Endothelial cell of umbilical vein (primary cell): ENCODE measurements at regions not wholly inside any gene's neighbourhood (a gene's known extent, or its start where the extent isn't known, plus 50 kb on each side); places are given as distances from the start of the nearest gene placed in this dataset.

ENCODE experiments used
- BruUV-seq: library from RNA; stranded (reverse); fragments of 400-500 nt; replicated peaks from 2 replicates; lab custom pipeline; 2021; lab: Mats Ljungman, UMichigan
- CTCF ChIA-PET: fragments of 300-600, 350-600 bp; sonication (Branson Sonifier 250); formaldehyde crosslinking; loops from one replicate; lab custom pipeline; 2021; ENCODE audit warnings: antibody characterized with exemption, inconsistent platforms; lab: Charles Lee
- POLR2A ChIA-PET: fragments of 300-600, 350-600 bp; sonication (Branson Sonifier 250); formaldehyde crosslinking; loops from one replicate; lab custom pipeline; 2021; ENCODE audit warnings: antibody characterized with exemption, inconsistent platforms; lab: Charles Lee
- DNase-seq: peaks from one replicate; pipeline ENCODE4 v3.0.0-alpha.2; 2011; ENCODE audit warnings: low read depth, low spot score
- FAIRE-seq: peaks from 2 replicates; lab custom pipeline; 2011; peaks lifted over from hg19 to GRCh38; lab: Jason Lieb, UNC
- H2AFZ ChIP-seq: 2 replicates; pipeline ENCODE4 v1.6.0; 2012; ENCODE audit warnings: low read depth, low read length, control low read depth, inconsistent platforms
- H3K27ac ChIP-seq: 2 replicates; pipeline ENCODE4 v1.5.1; 2011; ENCODE audit warnings: low read depth, mild to moderate bottlenecking, control low read depth, low read length, moderate library complexity; ENCODE audit not compliant: insufficient read depth
- H3K27me3 ChIP-seq, 2 experiments: 2 replicates each; pipeline versions ENCODE4 v1.6.0 to v1.6.1; 2011; ENCODE audit warnings: low read length in 2 of 2, mixed read lengths in 1 of 2; ENCODE audit not compliant: control insufficient read depth in 2 of 2, insufficient read depth in 2 of 2
- H3K36me3 ChIP-seq, 2 experiments: 2 replicates in 1 of 2; 3 replicates in 1 of 2; pipeline ENCODE4 v1.5.1; 2011; ENCODE audit warnings: low read length in 2 of 2, mild to moderate bottlenecking in 1 of 2, moderate library complexity in 1 of 2; ENCODE audit not compliant: control insufficient read depth in 2 of 2, insufficient read depth in 2 of 2; ENCODE audit errors: extremely low read depth in 1 of 2
- H3K4me1 ChIP-seq: 3 replicates; pipeline ENCODE4 v1.5.1; 2011; ENCODE audit warnings: mild to moderate bottlenecking, low read length; ENCODE audit not compliant: control insufficient read depth, insufficient read depth; ENCODE audit errors: extremely low read depth
- H3K4me2 ChIP-seq: 2 replicates; pipeline ENCODE4 v1.6.1; 2011; ENCODE audit warnings: low read length, control low read depth, mixed read lengths; ENCODE audit not compliant: insufficient read depth
- H3K4me3 ChIP-seq, 3 experiments: fragments of 200-600 bp in 1 of 3; sonication (generic), shearing (Covaris generic) in 1 of 3; replicated peaks in 1 of 3; 2 replicates each; pipeline ENCODE4 v1.5.1; 2011 to 2016; ENCODE audit warnings: control low read depth in 3 of 3, low read length in 3 of 3, mild to moderate bottlenecking in 2 of 3, inconsistent platforms in 1 of 3, low read depth in 1 of 3, moderate library complexity in 1 of 3; ENCODE audit not compliant: insufficient read depth in 1 of 3
- H3K79me2 ChIP-seq: 2 replicates; pipeline ENCODE4 v1.6.0; 2012; ENCODE audit warnings: low read length, inconsistent platforms; ENCODE audit not compliant: control insufficient read depth, insufficient read depth
- H3K9ac ChIP-seq: replicated peaks from 2 replicates; pipeline ENCODE3; 2011; ENCODE audit warnings: low read length, control low read depth; ENCODE audit not compliant: insufficient read depth; ENCODE audit errors: extremely low read depth
- H3K9me1 ChIP-seq: replicated peaks from 3 replicates; pipeline ENCODE4 v1.6.0; 2011; ENCODE audit warnings: mild to moderate bottlenecking, low read length; ENCODE audit not compliant: control insufficient read depth, insufficient read depth; ENCODE audit errors: extremely low read depth
- H3K9me3 ChIP-seq: replicated peaks from 2 replicates; pipeline ENCODE4 v1.5.1; 2012; ENCODE audit warnings: low read length, inconsistent platforms; ENCODE audit not compliant: control insufficient read depth, insufficient read depth
- H4K20me1 ChIP-seq: replicated peaks from 2 replicates; pipeline ENCODE3; 2011; ENCODE audit warnings: mild to moderate bottlenecking, low read length; ENCODE audit not compliant: control insufficient read depth, insufficient read depth; ENCODE audit errors: extremely low read depth
- EZH2 ChIP-seq: IDR thresholded peaks from 2 replicates; pipeline ENCODE4 v1.6.1; 2012; ENCODE audit warnings: borderline replicate concordance, low read depth, mild to moderate bottlenecking, moderate library complexity, low read length, inconsistent platforms; ENCODE audit not compliant: severe bottlenecking
- FOS ChIP-seq: IDR thresholded peaks from 2 replicates; pipeline ENCODE4 v1.6.1; 2011; ENCODE audit warnings: mild to moderate bottlenecking, low read length, moderate library complexity, borderline replicate concordance; ENCODE audit not compliant: insufficient read depth
- GATA2 ChIP-seq: IDR thresholded peaks from 2 replicates; pipeline ENCODE4 v1.7.0; 2011; ENCODE audit warnings: low read depth, mild to moderate bottlenecking, moderate library complexity, mixed read lengths, low read length; ENCODE audit not compliant: insufficient read length, insufficient read depth
- JUN ChIP-seq: IDR thresholded peaks from 2 replicates; pipeline ENCODE4 v1.6.1; 2011; ENCODE audit warnings: borderline replicate concordance, low read depth; ENCODE audit not compliant: insufficient read length, insufficient read depth
- MYC ChIP-seq: IDR thresholded peaks from one replicate; pipeline ENCODE4 v1.6.1; 2011; ENCODE audit warnings: mild to moderate bottlenecking, low read depth, low read length
- POLR2A ChIP-seq: IDR thresholded peaks from 2 replicates; pipeline ENCODE4 v1.6.1; 2012; ENCODE audit warnings: low read depth, mild to moderate bottlenecking, control low read depth, low read length
- POLR2AphosphoS5 ChIP-seq: IDR thresholded peaks from 2 replicates; pipeline ENCODE4 v1.6.1; 2012; ENCODE audit warnings: low read depth, mild to moderate bottlenecking, control low read depth, low read length, moderate library complexity; ENCODE audit not compliant: insufficient read depth
- dilution Hi-C: fragments of 300-500 bp; cut with MboI; formaldehyde crosslinking; loops from one replicate; pipeline ENCODE4 v1.15.0; 2019; ENCODE audit warnings: low sequenced_read_pairs; ENCODE audit not compliant: extremely low pct_ligation_motif_present
- intact Hi-C: fragments of 100-400 bp; cut with micrococcal nuclease; formaldehyde crosslinking; loops from one replicate; pipeline ENCODE4 v1.10.0; 2022
- TF ChIP-seq, protein P1 (sequence below): IDR thresholded peaks from 2 replicates; pipeline ENCODE4 v1.6.1; 2011; ENCODE audit not compliant: insufficient read depth, insufficient read length
- TF ChIP-seq, protein P2 (sequence below), 2 donors: IDR thresholded peaks; 1 replicate in 1 of 2; 2 replicates in 1 of 2; pipeline ENCODE4 v1.5.1; 2011; ENCODE audit warnings: low read length in 2 of 2, mild to moderate bottlenecking in 2 of 2, moderate library complexity in 2 of 2, control low read depth in 1 of 2, inconsistent platforms in 1 of 2, low read depth in 1 of 2; ENCODE audit not compliant: insufficient read depth in 1 of 2; ENCODE audit errors: extremely low read depth in 1 of 2

DNA sequence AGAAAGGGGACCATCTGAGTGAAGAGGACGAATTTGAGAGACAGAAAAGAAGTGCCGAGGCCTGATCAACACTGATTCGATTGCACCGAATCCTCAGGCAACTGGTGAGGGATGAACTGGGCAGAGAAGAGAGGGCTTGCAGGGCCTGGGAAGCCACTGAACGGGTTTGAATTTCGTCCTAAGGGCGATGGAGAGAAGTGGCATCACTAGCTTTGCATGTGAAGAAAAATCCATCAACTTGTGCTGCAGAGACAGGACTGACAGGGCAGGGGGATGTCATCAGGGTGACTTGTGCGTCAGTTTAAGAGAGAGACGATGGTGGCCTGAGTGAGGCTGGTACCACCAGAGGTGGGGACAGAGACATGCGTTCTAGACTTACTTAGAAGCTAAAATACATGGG is 73.7 kb upstream of the SLC22A23 start:
- Histone ChIP-seq H2AFZ (no peak overlapping the region), H3K36me3 (no peaks in the 10 kb centered on the region), H3K9me1 (no peaks in the 10 kb centered on the region), H3K79me2 (no peaks in the 10 kb centered on the region), H4K20me1 (no peaks in the 10 kb centered on the region), H3K4me1 (no peaks in the 10 kb centered on the region), H3K9ac (no peak overlapping the region), H3K27me3 (peaks cover 8 to 14% of the 10 kb centered on the region in 2 experiments), H3K4me3 (no peak overlapping the region), H3K4me2 (no peak overlapping the region), H3K27ac (no peak overlapping the region), H3K9me3 (no peaks in the 10 kb centered on the region)
- intact Hi-C loops, result no loop called here
- FAIRE-seq, result no peak
- no TSS peak for BruUV-seq
- CTCF ChIA-PET, result interaction anchor here (0.8 kb wide), 2 partner anchors 11 to 202 kb away, joined by 3 read pairs; no protein-coding TSS in a partner anchor
- POLR2A ChIA-PET, result no interaction called here
- DNase-seq, result no peak
- dilution Hi-C loops, result no loop called here
- no peak for TF ChIP-seq GATA2
- TF ChIP-seq POLR2A, result no peak
- no peak for TF ChIP-seq FOS
- TF ChIP-seq MYC, result no peak
- TF ChIP-seq, protein P1, sequence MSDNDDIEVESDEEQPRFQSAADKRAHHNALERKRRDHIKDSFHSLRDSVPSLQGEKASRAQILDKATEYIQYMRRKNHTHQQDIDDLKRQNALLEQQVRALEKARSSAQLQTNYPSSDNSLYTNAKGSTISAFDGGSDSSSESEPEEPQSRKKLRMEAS, result no peak
- no peak for TF ChIP-seq JUN
- no peak for TF ChIP-seq EZH2

DNA sequence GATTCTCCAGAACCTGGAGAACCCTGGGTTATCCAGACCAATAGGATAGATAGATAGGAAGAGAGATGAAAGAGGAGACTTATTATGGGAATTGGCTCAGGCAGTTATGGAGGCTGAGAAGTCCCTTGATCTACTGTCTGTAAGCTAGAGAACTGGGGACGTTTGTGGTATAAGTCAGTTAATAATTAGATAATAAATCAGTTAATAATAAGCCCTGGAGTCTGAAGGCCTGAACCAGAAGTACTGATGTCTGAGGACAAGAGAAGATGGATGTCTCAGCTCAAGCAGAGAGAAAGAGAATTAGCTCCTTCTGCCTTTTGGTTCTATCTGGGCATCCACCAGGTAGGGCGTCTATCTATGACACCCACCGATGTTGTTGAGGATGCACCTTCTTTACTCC is 72.9 kb upstream of the SLC22A23 start:
- Histone ChIP-seq H4K20me1 (no peaks in the 10 kb centered on the region), H3K4me3 (no peak overlapping the region), H3K9ac (no peak overlapping the region), H3K27ac (no peak overlapping the region), H3K9me1 (no peaks in the 10 kb centered on the region), H3K4me1 (no peaks in the 10 kb centered on the region), H3K27me3 (peaks cover 11 to 14% of the 10 kb centered on the region in 2 experiments), H2AFZ (no peak overlapping the region), H3K36me3 (no peaks in the 10 kb centered on the region), H3K9me3 (no peaks in the 10 kb centered on the region), H3K79me2 (no peaks in the 10 kb centered on the region), H3K4me2 (no peak overlapping the region)
- DNase-seq (no peak), FAIRE-seq (no peak)
- no peak for TF ChIP-seq FOS
- no peak for TF ChIP-seq POLR2A
- no peak for TF ChIP-seq GATA2
- no peak for TF ChIP-seq JUN
- TF ChIP-seq, protein P1, result no peak
- TF ChIP-seq, protein P2, sequence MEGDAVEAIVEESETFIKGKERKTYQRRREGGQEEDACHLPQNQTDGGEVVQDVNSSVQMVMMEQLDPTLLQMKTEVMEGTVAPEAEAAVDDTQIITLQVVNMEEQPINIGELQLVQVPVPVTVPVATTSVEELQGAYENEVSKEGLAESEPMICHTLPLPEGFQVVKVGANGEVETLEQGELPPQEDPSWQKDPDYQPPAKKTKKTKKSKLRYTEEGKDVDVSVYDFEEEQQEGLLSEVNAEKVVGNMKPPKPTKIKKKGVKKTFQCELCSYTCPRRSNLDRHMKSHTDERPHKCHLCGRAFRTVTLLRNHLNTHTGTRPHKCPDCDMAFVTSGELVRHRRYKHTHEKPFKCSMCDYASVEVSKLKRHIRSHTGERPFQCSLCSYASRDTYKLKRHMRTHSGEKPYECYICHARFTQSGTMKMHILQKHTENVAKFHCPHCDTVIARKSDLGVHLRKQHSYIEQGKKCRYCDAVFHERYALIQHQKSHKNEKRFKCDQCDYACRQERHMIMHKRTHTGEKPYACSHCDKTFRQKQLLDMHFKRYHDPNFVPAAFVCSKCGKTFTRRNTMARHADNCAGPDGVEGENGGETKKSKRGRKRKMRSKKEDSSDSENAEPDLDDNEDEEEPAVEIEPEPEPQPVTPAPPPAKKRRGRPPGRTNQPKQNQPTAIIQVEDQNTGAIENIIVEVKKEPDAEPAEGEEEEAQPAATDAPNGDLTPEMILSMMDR (IDR thresholded peaks at IDR 0.05; ENCODE audit: extremely low read depth in 1 of 2, insufficient read depth in 1 of 2, low read depth in 1 of 2, low read length in 2 of 2), result no peak
- no peak for TF ChIP-seq POLR2AphosphoS5
- TF ChIP-seq EZH2, result no peak
- no peak for TF ChIP-seq MYC
- BruUV-seq, result no TSS peak
- dilution Hi-C loops (no loop called here), intact Hi-C loops (no loop called here)
- CTCF ChIA-PET, result interaction anchor here (0.8 kb wide), 1 partner anchor 10 kb away, joined by 3 read pairs; no protein-coding TSS in a partner anchor
- POLR2A ChIA-PET, result no interaction called here
